ENCODE measurements at regions not wholly inside any gene's neighbourhood (a gene's known extent, or its start where the extent isn't known, plus 50 kb on each side); places are given as distances from the start of the nearest gene placed in this dataset.

DNA sequence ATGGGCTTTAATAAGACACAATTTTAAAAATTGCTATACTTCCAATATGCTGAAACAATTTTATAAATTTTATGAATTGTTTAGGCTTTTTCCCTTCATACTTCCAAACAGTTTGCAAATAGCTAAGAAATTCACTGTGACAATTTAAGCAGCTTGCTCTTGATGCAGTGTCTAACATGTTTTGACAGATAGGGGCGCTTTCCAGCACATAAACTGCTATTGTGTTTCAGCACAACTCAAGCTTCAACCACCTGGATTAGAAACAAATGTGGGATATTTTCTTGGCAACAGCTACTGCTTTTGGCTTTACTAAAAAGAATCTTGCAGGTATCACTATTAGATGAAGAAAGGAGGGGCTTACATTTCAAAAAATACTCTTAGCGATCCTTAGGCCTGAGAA lies 565.8 kb upstream of the DPPA4 start:
- no peak for TF ChIP-seq POLR2A (IDR thresholded peaks at IDR 0.05; ENCODE audit: low read length)
- no peak for TF ChIP-seq GATA1 (IDR thresholded peaks at IDR 0.05; ENCODE audit: low read depth, low read length)

All from erythroblast (primary cell).